HG02938 (cell line): ENCODE measurements at regions not wholly inside any gene's neighbourhood (a gene's known extent, or its start where the extent isn't known, plus 50 kb on each side); places are given as distances from the start of the nearest gene placed in this dataset.
"Not testable (repeated sequence)": the region's sequence is repeated elsewhere in the genome, so short reads cannot be mapped to it uniquely, and the experiment has no call there.

Source experiments
- ATAC-seq: cut with Tn5 transposase; IDR thresholded peaks from one replicate; pipeline ENCODE4 v1.9.1; 2021; ENCODE audit warnings: mild to moderate bottlenecking, moderate library complexity; ENCODE audit not compliant: unreplicated experiment

GRCh38 chr14:50014809-50015430 is 101.5 kb downstream of the VCPKMT start:
- no peak for ATAC-seq

DNA sequence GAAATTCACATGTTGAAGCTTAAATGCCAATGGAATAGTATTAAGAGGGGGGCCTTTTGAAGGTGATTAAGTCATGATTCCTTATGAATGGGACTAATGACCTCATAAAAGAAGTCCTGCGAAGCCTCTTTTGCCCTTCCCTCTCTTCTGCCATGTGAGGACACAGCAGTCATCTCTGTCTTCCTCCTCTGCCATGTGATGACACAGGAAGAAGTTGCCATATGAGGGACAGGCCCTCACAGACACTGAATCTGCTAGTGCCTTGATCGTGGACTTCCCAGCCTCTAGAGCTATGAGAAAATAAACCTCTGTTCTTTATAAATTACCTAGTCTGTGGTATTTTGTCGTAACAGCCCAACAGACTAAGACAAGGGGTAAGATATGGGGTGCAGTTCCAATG is 100.7 kb downstream of the VCPKMT start:
- ATAC-seq, result no peak

DNA sequence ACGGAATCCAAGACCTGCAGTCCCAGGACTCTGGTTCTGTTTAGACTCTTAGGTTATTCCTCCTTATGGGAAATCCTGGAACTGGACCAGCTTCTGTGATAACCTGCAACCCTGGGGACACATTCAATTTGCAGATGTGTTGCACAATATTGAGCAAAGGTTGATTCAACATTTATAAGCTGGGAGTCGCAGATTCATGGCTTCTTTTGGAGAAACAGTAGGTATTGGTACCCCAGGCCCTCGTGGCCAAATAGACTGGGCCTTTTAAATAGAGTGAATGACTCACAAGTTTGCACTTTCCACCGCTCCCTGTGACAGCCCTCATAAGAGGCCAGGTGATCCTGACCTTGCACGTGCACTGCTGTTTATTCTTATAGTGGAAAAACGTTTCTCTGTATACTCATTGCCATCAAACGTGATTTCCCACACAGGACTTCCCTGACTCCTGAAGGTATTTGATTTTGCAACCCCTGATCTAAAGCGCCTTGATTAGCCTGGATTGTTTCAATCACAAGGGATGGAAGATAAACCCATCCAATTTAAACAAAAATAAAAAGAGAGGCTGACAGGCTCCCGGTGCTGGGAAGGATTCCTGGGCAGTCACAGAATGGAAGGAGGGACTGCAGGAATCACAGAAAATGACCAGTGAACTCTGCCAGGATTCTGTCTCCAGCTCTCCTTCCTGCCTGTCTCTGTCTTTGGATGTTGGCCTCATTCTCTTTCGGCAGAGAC is 98.0 kb downstream of the VCPKMT start:
- no peak for ATAC-seq

- no peak for ATAC-seq
Observed at GRCh38 chr14:50018933-50019210, 97.5 kb downstream of the VCPKMT start.

- ATAC-seq, result no peak
Observed at GRCh38 chr14:50020184-50020583, 96.2 kb downstream of the VCPKMT start.

GRCh38 chr14:50020799-50021198 is 95.6 kb downstream of the VCPKMT start:
- no peak for ATAC-seq

DNA sequence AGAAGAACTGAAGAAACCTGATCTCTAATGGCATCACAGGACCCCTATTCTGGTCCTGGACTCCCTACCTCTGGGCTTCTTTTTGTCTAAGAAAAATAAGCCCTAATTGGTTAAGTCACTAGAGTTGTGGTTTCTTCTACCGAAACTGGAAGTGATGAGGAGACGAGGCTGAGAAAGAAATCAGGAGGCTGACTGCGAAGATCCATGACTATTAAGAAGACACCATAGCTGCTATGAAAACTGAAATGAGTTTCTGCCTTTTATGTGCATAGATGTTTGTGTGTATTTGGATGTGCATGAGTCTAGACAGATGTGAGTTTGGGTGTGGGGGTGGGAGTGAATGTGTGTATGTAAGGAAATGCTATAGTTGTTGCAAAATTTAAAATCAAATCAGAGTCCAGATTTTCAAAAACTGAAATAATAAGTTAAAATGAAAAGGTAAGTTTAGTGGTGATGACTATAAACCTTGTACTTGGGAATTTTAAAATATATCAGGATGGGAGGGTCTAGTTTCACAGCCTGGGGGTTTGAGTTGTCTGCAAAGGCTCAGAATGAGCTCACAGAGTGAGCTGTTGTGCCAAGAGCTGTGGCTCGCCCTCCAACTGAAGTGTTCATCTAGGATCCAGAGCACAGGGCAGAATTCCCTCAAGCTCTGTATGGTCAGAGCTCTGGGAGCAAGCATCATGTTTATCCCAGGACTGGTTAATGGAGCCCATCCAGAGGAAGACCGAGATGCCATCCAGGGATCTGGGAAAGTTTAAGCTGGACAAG is 94.9 kb downstream of the VCPKMT start:
- ATAC-seq, result no peak

DNA sequence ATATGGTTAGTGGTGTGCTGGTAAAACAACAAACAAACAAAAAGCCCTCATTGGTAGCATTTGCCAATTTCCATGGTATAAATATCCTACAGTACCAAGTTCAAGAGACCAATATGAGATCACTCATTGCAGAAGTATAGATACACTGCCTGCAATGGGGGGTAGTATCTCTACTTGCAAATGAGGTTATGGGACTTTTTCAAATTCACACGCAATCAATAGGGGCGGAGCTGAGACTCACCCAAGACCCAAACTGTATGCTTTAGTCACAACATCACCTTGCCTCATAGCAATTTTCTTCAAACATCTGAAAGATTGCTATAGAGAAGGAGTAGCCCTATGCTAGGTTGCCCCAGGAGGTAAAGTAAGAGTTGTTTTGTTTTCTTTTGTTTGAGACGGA is 93.7 kb downstream of the VCPKMT start:
- no peak for ATAC-seq

GRCh38 chr14:50023671-50024490 is 92.5 kb downstream of the VCPKMT start:
- ATAC-seq, result no peak

DNA sequence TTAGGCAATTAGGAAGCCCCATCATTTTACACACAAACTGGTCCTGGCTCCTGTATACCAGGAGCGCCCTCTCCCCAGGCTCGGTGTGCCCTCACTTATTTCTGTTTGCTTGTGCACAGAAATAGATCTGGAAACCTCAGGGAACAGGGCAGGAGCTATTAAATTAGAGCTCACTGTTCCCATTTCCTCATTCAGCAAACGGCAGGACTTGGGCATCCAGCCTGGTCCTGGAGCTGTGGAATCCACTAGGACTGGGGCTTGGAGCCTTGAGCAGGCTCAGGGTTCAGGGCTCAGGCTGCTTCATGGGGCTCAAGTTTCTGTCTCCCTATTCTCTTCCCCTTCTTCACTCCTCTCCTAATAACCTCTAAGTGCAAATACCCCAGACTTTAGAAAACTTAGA is 91.3 kb downstream of the VCPKMT start:
- ATAC-seq, result no peak

GRCh38 chr14:50025776-50026175 is 90.6 kb downstream of the VCPKMT start:
- no peak for ATAC-seq

DNA sequence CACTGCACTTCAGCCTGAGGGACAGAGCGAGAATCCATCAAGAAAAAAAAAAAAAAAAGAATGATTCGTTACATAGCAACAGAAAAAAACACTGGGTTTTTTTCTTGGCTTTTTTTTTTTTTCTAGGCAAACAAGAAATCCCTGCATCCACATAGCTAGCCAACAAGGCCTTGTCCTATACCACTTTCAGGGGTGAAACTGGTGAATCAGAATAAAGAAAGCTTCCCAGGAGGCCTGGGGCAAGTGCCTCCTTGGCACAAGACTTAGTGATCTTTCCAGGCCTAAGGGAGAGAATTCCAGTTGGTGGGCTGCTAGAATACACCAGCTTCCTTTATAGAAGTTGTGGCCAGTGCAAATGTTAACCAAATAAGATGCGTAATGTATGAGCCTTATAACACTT is 90.0 kb downstream of the VCPKMT start:
- ATAC-seq, result no peak

DNA sequence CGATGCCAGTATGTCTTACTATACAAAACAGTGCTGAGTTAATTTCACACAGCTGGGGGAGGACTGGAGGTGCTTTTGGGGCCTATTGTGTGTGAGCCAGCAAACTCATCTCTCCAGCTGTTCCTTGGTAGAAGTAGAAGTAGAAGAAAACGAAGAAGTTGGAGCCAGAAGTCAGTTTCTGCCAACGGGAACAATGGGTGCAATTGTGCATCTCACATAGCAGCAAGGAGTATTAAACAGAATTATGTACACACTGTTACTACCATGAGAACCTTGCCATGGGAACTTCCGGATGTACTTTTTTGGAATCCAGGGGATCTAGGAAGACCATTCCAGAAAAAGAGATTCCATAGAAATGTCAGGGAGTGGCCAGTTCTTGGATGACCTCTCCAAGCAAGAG is 88.6 kb downstream of the VCPKMT start:
- ATAC-seq, result no peak

DNA sequence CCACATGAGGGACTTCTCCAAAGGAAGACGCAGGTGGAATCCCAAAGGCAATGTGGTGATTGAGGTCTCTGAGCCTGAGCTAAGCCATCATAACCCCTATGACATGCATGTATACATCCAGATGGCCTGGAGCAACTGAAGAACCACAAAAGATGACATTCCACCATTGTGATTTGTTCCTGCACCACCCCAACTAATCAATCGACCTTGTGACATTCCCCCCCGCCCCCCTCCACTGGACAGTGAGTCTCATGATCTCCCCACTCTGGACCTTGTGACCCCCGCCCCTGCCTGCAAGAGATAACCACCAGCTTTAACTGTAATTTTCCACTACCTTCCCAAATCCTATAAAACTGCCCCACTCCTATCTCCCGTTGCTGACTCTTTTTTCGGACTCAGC is 87.9 kb downstream of the VCPKMT start:
- ATAC-seq, result no peak

- no peak for ATAC-seq
Observed at GRCh38 chr14:50030036-50030435, 86.3 kb downstream of the VCPKMT start.

- not testable (repeated sequence) for ATAC-seq
Observed at GRCh38 chr14:50030911-50031310, 85.5 kb downstream of the VCPKMT start.

- no peak for ATAC-seq
Observed at GRCh38 chr14:50031602-50032313, 84.6 kb downstream of the VCPKMT start.

DNA sequence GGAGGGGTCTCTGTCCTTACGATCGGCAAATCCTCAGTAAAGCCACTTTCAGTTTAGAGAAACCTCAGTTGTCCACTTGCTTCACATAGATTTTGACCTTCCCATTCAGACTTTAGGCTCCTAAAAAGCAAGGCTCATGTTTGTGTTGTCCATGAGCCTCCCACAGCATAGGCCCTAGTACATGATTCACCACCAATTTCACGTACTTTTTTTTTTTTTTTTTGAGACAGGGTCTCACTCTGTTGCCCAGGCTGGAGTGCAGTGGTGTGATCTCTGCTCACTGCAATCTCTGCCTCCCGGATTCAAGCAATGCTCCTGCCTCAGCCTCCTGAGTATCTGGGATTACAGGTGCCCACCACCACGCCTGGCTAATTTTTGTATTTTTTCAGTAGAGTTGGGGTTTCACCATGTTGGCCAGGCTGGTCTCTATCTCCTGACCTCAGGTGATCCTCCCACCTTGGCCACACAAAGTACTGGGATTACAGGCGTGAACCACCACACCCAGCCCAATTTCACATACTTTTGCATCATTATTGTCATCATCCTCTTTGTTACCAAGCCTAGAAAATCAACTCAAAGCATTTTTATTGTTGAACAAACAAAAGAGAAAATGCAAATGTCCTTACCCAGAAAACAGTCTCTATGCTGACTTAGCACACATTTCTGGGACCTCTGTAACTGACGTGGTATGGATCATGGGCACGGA is 83.8 kb downstream of the VCPKMT start:
- not testable (repeated sequence) for ATAC-seq

- no peak for ATAC-seq
Observed at GRCh38 chr14:50035214-50035613, 81.2 kb downstream of the VCPKMT start.

DNA sequence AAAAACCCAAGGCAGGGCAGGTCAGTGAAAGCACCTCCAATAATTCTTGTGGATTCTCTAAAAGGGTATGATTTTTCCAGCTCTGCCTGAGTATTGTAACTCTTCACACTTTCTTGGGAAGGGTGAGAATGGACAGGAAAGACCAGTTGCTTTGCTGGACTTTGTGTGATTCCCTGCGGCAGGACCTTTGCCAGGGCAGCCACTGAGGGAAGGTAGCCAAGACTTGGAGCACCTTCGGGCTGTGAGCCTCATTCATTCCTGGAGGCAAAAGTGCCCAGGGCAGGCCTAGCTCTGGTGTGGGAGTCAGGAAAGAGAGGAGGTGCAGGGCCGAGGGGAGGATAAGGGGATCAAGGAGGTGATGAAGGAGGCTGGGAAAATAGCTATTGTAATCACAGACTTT is 80.2 kb downstream of the VCPKMT start:
- no peak for ATAC-seq
